ENCODE measurements at regions not wholly inside any gene's neighbourhood (a gene's known extent, or its start where the extent isn't known, plus 50 kb on each side); places are given as distances from the start of the nearest gene placed in this dataset.
"Not testable (repeated sequence)": the region's sequence is repeated elsewhere in the genome, so short reads cannot be mapped to it uniquely, and the experiment has no call there.

DNA sequence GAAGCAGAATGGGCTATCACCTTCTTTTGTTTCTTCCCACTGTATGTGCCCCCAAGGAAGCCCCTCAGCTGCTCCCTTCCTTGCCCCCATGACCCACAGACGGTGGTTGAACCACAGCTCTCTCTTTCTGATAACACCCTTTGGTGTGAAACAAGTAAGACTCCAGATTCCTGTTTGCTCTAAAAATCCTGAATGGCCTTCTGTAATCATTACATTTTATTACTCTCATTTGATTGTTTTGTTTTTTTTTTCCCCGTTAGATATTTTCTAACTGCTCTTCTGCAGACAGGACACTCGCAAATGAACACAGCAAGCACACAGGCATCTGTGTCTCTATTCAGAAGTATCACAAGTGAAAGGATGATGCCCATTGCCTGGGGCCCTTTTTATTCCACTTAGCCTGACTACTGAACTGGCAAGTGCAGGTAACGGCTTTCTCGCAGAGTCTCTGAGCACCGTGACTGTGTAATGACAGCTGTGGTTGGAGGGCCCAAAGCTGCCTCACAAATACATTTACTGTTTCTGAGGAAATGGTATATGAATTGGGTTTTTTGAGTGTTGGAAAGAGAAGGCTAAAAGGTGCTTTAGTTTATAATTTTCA, 59.3 kb downstream of the OXGR1 start:
- DNase-seq (ENCODE audit: low spot score): no peak

DNA sequence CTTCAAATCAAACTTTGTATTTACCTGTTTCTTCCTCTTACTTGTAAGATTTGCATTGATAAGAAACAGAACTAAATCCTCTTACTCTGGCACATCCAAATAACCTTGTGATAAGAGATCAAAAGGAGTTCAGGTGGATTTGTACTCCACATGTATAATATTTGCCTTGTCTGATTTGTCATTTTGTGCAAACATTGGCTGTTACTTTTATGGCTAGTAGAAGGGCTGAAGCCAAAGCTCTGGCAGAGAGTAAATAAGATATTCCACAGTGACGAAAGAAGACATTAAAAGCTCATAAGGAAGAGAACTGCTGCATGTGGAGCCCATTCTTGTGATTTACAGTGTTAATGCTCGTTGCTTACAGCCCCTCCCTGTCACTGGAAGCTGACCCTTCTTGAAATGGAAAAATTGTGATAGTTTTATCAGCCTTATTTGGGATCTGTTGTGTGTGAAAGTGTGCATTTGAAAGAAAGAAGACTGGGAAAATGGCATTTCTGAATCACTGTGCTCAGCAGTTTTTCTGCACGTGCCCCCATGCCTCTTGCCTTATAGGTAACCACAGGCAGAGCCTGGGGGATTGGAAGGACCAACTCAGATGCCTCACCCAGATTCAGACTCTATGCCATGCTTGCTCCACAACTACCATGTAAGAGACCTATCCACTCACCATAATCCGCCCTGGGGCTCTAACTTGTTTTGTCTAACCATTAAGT, 68.2 kb downstream of the OXGR1 start:
- DNase-seq (ENCODE audit: low spot score): peak; percentile 8

DNA sequence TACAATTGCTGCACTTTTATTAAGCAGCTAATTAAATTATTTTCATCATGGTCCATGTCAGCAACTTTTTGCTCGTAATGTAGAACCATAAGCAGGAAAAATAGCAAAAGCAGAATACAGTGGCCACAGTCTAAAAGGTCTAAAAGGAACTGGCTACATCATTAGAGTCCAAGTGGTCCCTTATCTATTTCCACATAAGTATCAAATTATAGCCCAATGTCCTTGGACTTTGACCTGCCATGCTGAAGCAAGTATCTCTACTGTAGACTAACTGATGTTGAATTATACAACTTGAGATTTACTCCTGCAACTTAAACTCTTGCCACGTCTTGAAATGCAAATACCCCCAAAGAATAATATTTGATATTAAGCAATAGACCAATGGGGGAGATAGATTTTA, 68.8 kb downstream of the OXGR1 start:
- no peak for DNase-seq (ENCODE audit: low spot score)

DNA sequence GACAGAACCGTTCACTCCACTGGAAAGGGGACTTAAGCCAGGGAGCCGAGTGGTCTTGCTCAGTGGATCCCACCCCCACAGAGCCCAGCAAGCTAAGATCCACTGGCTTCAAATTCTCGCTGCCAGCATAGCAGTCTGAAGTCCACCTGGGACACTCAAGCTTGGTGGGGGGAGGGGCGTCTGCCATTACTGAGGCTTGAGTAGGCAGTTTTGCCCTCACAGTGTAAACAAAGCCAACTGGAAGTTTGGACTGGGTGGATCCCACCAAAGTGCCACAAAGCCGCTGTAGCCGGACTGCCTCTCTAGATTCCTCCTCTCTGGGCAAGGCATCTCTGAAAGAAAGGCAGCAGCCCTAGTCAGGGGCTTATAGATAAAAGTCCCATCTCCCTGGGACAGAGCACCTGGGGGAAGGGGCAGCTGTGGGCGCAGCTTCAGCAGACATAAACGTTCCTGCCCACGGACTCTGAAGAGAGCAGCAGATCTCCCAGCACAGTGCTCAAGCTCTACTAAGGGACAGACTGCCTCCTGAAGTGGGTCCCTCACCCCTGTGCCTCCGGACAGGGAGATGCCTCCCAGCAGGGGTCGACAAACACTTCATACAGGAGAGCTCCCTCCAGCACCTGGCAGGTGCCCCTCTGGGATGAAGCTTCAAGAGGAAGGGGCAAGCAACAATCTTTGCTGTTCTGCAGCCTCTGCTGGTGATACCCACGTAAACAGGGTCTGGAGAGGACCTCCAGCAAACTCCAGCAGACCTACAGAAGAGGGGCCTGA, 75.2 kb downstream of the OXGR1 start:
- not testable (repeated sequence) for DNase-seq (ENCODE audit: low spot score)

DNA sequence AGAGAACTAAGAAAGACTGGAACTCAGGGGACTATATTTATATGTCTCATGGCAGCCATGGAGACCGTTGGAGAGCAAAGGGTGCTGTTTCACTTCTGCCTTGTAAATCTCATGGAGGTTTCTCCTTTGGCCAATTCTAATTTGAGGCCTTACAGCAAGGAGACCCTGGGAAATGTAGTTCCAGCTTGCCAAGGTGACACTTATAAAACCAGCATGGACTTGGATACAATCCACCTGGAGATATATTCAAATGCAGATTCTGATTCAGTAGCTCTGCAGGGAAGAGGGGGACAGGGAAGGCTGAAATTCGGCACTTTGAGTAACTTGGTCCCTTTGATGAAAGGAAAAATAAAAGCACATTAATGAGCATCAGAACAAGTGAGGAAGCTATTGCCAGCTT, 90.0 kb downstream of the OXGR1 start:
- DNase-seq (ENCODE audit: low spot score): no peak

DNA sequence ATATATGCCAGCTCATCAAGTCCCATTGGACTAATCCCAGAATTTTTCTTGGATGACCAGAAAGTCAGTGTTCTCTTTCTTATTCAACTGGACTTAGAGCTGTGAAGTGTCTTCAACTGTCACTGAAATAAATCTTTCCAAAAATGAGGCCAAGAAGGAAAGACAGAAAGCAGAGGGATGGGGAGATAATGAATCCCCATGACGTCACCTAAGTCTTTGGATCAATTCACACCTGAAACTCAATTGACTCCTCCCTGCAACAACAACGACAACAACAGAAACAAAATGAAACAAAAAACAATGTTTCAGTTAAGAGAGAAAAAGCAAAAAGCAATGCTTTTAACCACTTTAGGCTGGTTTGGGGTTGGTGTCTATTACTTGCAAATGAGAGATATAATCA, 91.2 kb downstream of the OXGR1 start:
- no peak for DNase-seq (ENCODE audit: low spot score)

DNA sequence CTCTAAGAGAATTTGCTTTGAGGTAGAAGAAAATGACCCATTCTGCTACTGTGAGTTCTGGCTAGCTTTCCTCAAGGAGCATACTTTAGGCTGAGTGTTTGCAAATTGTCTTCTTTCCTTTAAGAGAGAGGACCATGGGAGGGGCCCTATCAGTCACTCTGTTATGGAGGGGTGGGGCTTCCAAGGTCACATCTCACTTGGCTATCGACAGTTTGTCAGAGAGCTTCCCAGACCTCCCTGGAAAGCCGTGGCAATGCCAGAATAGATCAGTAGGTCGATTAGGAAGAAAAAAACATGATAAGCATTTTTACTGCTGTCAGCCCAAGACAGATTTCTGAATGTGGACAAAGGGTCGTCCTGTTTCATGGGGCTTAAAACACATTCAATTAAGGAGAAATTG, 93.3 kb downstream of the OXGR1 start:
- no peak for DNase-seq (ENCODE audit: low spot score)

DNA sequence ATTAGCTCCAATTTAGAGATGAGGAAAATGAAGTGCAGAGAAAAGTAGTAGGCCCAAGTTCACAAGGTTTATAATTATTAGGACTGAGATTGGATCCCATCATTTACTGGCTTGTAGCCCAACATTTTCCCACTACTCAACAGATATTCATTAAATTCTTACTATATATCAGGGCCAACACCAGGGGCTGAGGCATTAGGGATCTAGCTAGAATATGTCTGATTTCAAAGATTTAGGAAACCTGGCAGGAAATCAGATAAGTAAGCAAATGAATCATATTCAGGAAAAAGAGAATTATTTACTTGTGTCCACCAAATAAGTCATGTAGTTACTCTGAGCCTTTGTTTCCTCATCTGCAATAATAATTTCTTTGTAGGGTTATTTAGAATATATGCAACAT, 94.3 kb downstream of the OXGR1 start:
- no peak for DNase-seq (ENCODE audit: low spot score)

DNA sequence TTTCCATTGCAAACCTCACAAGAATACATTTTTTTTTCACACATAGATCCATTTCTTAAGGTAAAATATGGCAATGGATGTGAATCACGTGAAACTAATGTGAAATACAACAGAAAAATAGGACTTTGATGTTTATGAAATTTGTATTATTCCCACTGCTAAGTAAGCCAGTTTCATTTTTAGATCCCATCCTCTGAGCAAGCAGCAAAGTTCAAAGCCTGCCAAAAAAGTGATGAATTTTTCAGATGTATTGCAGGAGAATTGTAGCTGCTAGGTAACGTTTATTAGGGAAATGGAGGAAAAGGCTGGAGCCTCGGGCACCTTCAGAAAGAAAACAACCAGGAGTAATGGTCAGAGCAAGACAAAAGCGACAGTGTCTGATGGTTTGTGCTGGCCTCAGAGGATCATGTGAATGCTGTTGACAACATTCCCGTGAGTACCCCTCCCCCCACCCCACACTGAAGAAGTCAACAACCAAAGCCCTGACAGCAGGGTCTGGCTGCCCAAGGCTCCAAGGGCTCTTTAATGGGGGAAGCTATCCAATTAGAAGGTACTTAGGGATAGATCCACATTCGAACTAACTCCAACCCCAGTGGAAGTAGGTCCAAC, 95.5 kb downstream of the OXGR1 start:
- DNase-seq (ENCODE audit: low spot score): no peak

DNA sequence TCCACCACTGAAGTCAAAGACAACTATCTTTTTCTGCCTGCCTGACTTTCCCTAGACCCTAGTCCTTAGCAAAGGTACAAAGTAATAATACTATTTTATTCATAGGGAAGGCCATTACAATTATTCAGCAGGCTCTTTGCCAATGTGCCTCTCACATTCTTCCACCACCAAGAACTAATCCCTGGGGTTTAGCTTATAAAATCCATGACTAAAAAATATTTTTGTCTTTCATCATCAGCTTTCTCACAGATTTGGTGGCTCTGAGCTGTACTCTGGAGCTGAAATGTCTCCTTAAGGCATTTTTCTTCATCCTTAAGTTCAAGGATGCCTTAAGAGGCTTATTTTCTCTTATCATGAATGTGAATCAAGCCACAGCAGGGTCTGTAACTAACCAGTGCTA, 96.1 kb downstream of the OXGR1 start:
- DNase-seq (ENCODE audit: low spot score): no peak

Measured in HuH-7 (cell line).